ENCODE measurements at regions not wholly inside any gene's neighbourhood (a gene's known extent, or its start where the extent isn't known, plus 50 kb on each side); places are given as distances from the start of the nearest gene placed in this dataset.

- no peak for TF ChIP-seq CTCF (conservative IDR thresholded peaks at IDR 0.05 in 1 of 2, IDR thresholded peaks at IDR 0.05 in 1 of 2; ENCODE audit: extremely low read depth in 1 of 2, insufficient read depth in 1 of 2, low read depth in 1 of 2, low read length in 2 of 2)
- TF ChIP-seq EZH2 (IDR thresholded peaks at IDR 0.05; ENCODE audit: borderline replicate concordance, low read length): no peak
Measured at GRCh38 chr16:50942143-50942542, 200.3 kb downstream of the CYLD start.

All from mammary epithelial cell (primary cell).